ENCODE measurements at regions not wholly inside any gene's neighbourhood (a gene's known extent, or its start where the extent isn't known, plus 50 kb on each side); places are given as distances from the start of the nearest gene placed in this dataset.

DNA sequence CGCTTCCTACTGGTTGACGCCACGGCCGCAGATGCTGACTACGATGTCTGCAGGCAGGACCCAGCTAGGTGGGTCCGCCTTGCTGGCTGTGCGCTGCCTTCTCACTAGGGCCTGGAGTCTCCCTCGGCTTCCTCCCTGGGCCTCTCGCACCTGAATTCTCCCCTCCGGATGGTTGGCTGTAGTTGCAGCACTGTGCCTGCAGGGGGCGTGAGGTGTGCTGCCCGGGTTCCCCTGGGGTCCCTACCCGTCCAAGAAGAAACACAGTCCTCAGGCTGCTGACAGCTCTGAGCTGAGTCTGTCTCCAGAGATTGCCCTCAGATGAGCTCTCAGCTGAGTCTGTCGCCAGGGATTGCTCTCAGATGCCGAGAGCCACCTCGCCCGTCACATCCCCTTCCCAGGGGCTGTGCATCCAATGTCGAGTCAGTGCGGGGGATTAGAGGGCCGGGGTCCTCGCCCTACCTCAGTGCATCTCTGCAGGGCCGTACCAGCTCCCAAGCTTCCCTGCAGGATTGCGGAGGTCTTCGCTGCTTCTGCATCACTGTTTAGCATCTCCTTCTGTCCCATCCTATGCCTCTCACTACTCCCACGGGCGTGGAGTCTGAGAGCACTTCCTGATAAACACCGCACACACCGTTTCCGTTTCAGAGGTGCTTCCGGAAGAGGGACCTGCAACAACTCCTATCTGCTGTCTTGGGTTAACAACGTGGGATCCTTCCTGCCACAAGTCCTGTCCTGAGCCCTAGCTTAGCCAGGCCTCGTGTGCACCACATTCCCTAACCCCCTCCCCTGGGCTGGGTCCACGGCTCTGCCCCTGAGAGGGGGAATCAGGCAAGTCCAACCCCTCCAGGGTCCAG is 196.9 kb downstream of the CSNK2A3 start:
- no peak for DNase-seq (ENCODE audit: low read depth)
- no peak overlapping the region for H3K4me3 ChIP-seq (ENCODE audit: low read depth, low read length)
- TF ChIP-seq, protein P1, sequence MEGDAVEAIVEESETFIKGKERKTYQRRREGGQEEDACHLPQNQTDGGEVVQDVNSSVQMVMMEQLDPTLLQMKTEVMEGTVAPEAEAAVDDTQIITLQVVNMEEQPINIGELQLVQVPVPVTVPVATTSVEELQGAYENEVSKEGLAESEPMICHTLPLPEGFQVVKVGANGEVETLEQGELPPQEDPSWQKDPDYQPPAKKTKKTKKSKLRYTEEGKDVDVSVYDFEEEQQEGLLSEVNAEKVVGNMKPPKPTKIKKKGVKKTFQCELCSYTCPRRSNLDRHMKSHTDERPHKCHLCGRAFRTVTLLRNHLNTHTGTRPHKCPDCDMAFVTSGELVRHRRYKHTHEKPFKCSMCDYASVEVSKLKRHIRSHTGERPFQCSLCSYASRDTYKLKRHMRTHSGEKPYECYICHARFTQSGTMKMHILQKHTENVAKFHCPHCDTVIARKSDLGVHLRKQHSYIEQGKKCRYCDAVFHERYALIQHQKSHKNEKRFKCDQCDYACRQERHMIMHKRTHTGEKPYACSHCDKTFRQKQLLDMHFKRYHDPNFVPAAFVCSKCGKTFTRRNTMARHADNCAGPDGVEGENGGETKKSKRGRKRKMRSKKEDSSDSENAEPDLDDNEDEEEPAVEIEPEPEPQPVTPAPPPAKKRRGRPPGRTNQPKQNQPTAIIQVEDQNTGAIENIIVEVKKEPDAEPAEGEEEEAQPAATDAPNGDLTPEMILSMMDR (IDR thresholded peaks at IDR 0.05; ENCODE audit: insufficient read depth, low read length): peak; percentile 42

DNA sequence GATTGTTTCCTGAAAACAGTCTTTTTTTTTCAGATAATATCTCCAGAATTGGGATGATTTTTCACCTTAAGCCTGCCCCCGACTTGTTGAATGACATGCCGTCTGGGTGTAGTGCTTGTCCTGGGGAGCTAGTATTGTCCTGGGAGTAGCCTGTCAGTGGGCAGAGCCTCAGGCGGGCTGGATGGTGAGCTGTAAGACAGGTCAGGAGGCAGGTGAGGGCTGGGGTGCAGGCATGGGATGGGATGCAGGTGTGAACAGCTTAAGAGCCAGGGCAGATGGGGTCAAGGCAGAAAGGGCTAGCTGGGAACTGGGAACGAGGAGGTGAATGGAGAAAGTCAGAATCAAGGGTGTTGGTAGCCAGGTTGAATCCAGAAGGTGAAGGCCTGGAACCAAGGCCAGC is 200.2 kb downstream of the CSNK2A3 start:
- H3K4me3 ChIP-seq (ENCODE audit: low read depth, low read length): no peak overlapping the region
- TF ChIP-seq, protein P1 (IDR thresholded peaks at IDR 0.05; ENCODE audit: insufficient read depth, low read length): no peak
- no peak for DNase-seq (ENCODE audit: low read depth)

DNA sequence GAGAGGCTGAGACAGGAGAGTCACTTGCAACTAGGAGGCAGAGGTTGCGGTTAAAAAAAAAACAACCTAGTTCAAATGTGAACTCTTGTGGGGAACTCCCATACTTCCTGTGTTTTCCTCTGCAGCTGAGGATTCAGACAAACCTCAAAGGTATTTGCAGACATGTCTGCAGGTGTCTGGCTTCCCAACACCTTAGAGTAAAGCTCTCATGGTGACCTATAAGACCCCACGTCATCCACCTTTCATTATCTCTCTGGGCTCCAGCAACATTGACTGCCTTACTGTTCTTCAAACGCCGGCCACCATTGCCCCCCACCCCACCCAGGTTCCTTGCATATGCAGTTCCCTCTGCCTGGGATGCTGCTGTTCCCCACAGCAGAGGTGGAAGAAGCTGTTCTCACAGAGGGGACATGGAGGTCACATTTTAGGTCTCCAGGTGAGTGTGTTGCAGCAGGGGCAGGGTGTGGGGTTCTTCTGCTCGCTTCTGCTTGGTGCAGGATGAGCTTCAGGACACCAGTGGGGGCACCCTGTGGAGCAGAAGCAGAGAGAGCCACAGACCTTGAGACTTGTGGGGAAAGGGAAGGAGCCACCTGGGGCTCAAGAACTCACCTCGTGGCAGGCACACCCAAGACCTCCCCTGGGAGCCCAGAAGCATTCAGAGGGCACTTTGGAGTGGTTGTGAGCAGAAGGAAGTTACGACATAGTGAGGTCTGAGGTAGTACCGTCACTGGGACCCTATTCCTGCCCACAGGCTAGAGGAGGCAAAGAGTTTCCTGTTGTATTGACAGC is 203.2 kb downstream of the CSNK2A3 start:
- no peak overlapping the region for H3K4me3 ChIP-seq (ENCODE audit: low read depth, low read length)
- DNase-seq (ENCODE audit: low read depth): no peak
- TF ChIP-seq, protein P1 (IDR thresholded peaks at IDR 0.05; ENCODE audit: insufficient read depth, low read length): no peak

DNA sequence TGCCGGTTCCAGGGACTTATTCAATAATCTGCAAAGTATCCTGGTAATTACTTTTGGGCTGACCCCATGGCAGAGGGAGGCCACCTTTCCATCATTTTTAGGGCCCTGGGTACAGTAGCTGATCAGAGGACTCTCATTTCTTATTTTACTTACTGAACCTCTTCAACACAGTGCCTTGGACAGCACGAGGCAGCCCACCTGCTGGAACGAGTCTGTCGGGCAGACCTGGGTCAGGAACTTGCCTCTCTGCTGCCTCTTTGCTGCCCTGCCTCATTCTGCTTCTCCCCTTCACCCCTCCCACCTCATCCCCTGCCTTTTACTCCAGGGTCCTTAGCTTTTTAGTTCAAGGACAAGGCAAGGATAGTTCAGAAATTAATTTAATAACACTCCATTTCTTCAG is 204.5 kb downstream of the CSNK2A3 start:
- DNase-seq (ENCODE audit: low read depth): no peak
- TF ChIP-seq, protein P1 (IDR thresholded peaks at IDR 0.05; ENCODE audit: insufficient read depth, low read length): no peak
- no peak overlapping the region for H3K4me3 ChIP-seq (ENCODE audit: low read depth, low read length)

DNA sequence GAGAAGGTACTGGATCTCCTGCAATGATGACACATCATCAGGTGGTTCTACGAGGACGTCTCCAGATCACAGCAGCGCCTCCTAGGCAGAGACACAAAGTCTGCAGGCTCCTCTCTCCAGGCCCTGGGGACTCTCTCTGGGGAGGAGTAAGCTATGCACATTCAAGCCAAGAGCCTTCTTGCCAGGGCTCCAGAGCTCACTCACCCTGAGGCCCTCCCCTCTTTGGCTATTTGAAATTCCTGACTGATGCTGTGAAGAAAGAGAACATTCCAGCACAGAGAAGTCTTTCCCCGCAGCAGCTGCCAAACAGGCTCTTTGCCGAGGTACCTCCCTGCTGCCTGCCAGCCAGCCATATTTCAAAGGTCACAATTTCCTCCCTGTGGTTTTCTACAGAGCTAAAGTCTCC is 204.9 kb downstream of the CSNK2A3 start:
- H3K4me3 ChIP-seq (ENCODE audit: low read depth, low read length): no peak overlapping the region
- TF ChIP-seq, protein P1 (IDR thresholded peaks at IDR 0.05; ENCODE audit: insufficient read depth, low read length): peak; percentile 53
- peak; percentile 95 for DNase-seq (ENCODE audit: low read depth)

DNA sequence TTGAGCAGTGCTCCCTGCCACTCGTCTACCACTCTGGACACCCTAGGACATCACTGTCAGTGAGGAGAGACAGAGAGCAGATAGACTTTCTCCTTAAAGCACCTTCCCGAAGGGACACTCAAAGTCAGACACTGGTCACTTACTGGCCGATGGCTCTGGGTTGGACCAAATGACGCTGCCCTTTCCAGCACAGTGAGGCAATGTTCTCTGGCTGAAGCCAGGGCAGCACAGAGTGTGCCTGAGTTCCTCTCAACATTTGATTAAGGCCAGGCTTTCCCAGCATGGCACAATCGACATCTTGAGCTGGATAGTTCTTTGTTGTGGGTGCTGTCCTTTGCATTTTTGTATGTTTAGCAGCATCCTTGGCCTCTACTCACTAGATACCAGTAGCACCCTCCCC is 206.2 kb downstream of the CSNK2A3 start:
- no peak overlapping the region for H3K4me3 ChIP-seq (ENCODE audit: low read depth, low read length)
- no peak for DNase-seq (ENCODE audit: low read depth)
- TF ChIP-seq, protein P1 (IDR thresholded peaks at IDR 0.05; ENCODE audit: insufficient read depth, low read length): no peak
